HL-60 (cell line): ENCODE measurements at regions not wholly inside any gene's neighbourhood (a gene's known extent, or its start where the extent isn't known, plus 50 kb on each side); places are given as distances from the start of the nearest gene placed in this dataset.

ENCODE experiments used
- POLR2AphosphoS5 ChIP-seq: IDR thresholded peaks from 2 replicates; pipeline ENCODE4 v1.6.1; 2012; ENCODE audit warnings: low read depth
- SPI1 ChIP-seq: IDR thresholded peaks from 2 replicates; pipeline ENCODE4 v1.6.1; 2012; ENCODE audit warnings: low read depth, mild to moderate bottlenecking, borderline replicate concordance
- TF ChIP-seq, protein P1 (sequence below): IDR thresholded peaks from one replicate; pipeline ENCODE4 v1.5.1; 2011; ENCODE audit warnings: low read length, control low read depth, inconsistent platforms; ENCODE audit not compliant: insufficient read depth
- TF ChIP-seq, protein P2 (sequence below): IDR thresholded peaks from 2 replicates; pipeline ENCODE4 v1.6.1; 2012; ENCODE audit warnings: low read depth; ENCODE audit not compliant: insufficient replicate concordance

DNA sequence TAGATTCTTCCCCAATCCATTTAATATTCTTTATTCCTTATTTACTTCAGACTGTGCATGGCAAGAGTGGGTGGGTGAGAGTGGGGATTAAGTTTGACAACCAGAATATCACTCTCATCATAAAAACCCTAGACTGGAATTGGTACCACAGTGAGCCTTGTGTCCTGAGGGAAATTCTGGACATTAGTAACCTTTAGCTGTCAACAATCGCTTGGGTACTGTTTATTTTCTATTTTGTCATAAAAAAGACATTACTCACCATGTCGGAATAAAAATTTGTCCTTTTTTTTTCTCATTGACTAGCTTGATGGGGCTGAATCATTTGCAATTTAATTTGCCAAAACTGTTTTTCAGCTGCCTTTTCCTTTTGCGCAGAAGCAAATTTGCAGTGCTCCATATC, 176.1 kb upstream of the SEMA3C start:
- TF ChIP-seq, protein P1, sequence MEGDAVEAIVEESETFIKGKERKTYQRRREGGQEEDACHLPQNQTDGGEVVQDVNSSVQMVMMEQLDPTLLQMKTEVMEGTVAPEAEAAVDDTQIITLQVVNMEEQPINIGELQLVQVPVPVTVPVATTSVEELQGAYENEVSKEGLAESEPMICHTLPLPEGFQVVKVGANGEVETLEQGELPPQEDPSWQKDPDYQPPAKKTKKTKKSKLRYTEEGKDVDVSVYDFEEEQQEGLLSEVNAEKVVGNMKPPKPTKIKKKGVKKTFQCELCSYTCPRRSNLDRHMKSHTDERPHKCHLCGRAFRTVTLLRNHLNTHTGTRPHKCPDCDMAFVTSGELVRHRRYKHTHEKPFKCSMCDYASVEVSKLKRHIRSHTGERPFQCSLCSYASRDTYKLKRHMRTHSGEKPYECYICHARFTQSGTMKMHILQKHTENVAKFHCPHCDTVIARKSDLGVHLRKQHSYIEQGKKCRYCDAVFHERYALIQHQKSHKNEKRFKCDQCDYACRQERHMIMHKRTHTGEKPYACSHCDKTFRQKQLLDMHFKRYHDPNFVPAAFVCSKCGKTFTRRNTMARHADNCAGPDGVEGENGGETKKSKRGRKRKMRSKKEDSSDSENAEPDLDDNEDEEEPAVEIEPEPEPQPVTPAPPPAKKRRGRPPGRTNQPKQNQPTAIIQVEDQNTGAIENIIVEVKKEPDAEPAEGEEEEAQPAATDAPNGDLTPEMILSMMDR: no peak
- TF ChIP-seq POLR2AphosphoS5 (no peak), SPI1 (no peak)
- TF ChIP-seq, protein P2, sequence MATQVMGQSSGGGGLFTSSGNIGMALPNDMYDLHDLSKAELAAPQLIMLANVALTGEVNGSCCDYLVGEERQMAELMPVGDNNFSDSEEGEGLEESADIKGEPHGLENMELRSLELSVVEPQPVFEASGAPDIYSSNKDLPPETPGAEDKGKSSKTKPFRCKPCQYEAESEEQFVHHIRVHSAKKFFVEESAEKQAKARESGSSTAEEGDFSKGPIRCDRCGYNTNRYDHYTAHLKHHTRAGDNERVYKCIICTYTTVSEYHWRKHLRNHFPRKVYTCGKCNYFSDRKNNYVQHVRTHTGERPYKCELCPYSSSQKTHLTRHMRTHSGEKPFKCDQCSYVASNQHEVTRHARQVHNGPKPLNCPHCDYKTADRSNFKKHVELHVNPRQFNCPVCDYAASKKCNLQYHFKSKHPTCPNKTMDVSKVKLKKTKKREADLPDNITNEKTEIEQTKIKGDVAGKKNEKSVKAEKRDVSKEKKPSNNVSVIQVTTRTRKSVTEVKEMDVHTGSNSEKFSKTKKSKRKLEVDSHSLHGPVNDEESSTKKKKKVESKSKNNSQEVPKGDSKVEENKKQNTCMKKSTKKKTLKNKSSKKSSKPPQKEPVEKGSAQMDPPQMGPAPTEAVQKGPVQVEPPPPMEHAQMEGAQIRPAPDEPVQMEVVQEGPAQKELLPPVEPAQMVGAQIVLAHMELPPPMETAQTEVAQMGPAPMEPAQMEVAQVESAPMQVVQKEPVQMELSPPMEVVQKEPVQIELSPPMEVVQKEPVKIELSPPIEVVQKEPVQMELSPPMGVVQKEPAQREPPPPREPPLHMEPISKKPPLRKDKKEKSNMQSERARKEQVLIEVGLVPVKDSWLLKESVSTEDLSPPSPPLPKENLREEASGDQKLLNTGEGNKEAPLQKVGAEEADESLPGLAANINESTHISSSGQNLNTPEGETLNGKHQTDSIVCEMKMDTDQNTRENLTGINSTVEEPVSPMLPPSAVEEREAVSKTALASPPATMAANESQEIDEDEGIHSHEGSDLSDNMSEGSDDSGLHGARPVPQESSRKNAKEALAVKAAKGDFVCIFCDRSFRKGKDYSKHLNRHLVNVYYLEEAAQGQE: no peak
